WTC11 (cell line): ENCODE measurements at regions not wholly inside any gene's neighbourhood (a gene's known extent, or its start where the extent isn't known, plus 50 kb on each side); places are given as distances from the start of the nearest gene placed in this dataset.

ENCODE experiments used
- ATAC-seq: fragments of 200-7000 bp; cut with Tn5 transposase; 2 replicates; pipeline ENCODE4 v1.10.0; 2021; ENCODE audit warnings: mild to moderate bottlenecking, moderate library complexity
- CTCF ChIA-PET: fragments of 300-600 bp; sonication (Branson Sonifier 250); formaldehyde crosslinking; loops from one replicate; lab custom pipeline; 2021; ENCODE audit warnings: antibody characterized with exemption; lab: Charles Lee
- POLR2A ChIA-PET: fragments of 350-600 bp; sonication (Branson Sonifier 250); formaldehyde crosslinking; loops from one replicate; lab custom pipeline; 2021; ENCODE audit warnings: antibody characterized with exemption; lab: Charles Lee
- DNase-seq: peaks from one replicate; pipeline ENCODE4 v3.0.0; 2021; ENCODE audit warnings: low spot score
- H3K27ac Mint-ChIP-seq: 2 replicates; pipeline ENCODE4 v1.8.0; 2021; ENCODE audit warnings: mixed read lengths
- H3K27me3 Mint-ChIP-seq: 2 replicates; pipeline ENCODE4 v1.8.0; 2021; ENCODE audit warnings: low read depth, mild to moderate bottlenecking, moderate library complexity, mixed read lengths
- H3K36me3 Mint-ChIP-seq: 2 replicates; pipeline ENCODE4 v1.8.0; 2021; ENCODE audit warnings: mixed read lengths
- H3K4me1 Mint-ChIP-seq: 2 replicates; pipeline ENCODE4 v1.8.0; 2022; ENCODE audit warnings: mixed read lengths
- H3K4me3 Mint-ChIP-seq: 2 replicates; pipeline ENCODE4 v1.8.0; 2021; ENCODE audit warnings: mild to moderate bottlenecking, moderate library complexity, mixed read lengths
- H3K9me3 Mint-ChIP-seq: 2 replicates; pipeline ENCODE4 v1.8.0; 2021; ENCODE audit warnings: mixed read lengths
- ATF3 ChIP-seq: sonication (generic); formaldehyde crosslinking; conservative IDR thresholded peaks from 2 replicates; pipeline ENCODE4 v1.8.1; 2022; ENCODE audit warnings: mild to moderate bottlenecking, missing genetic modification reagents
- E2F5 ChIP-seq: sonication (generic); formaldehyde crosslinking; IDR thresholded peaks from 2 replicates; pipeline ENCODE4 v1.8.1; 2022; ENCODE audit warnings: mild to moderate bottlenecking, moderate library complexity, missing genetic modification reagents
- ELF4 ChIP-seq: sonication (generic); formaldehyde crosslinking; IDR thresholded peaks from 2 replicates; pipeline ENCODE4 v1.8.1; 2022; ENCODE audit warnings: low read depth, mild to moderate bottlenecking, moderate library complexity, missing genetic modification reagents
- EMX1 ChIP-seq: fragments of 250-450 bp; sonication (Bioruptor Pico); IDR thresholded peaks from 2 replicates; pipeline ENCODE4 v1.8.0; 2021; ENCODE audit warnings: mild to moderate bottlenecking
- ESRRA ChIP-seq: sonication (generic); formaldehyde crosslinking; IDR thresholded peaks from 2 replicates; pipeline ENCODE4 v1.8.1; 2022; ENCODE audit warnings: mild to moderate bottlenecking, missing genetic modification reagents, borderline replicate concordance
- FOXK1 ChIP-seq: sonication (generic); formaldehyde crosslinking; IDR thresholded peaks from 2 replicates; pipeline ENCODE4 v1.8.0; 2022; ENCODE audit warnings: mild to moderate bottlenecking, moderate library complexity, missing genetic modification reagents
- FOXP4 ChIP-seq: sonication (generic); formaldehyde crosslinking; IDR thresholded peaks from 2 replicates; pipeline ENCODE4 v1.8.0; 2022; ENCODE audit warnings: mild to moderate bottlenecking, missing genetic modification reagents
- HMGA2 ChIP-seq: fragments of 250-450 bp; sonication (Bioruptor Pico); IDR thresholded peaks from 2 replicates; pipeline ENCODE4 v1.4.0; 2021; ENCODE audit warnings: mild to moderate bottlenecking, moderate library complexity
- KAT7 ChIP-seq: sonication (generic); formaldehyde crosslinking; IDR thresholded peaks from 2 replicates; pipeline ENCODE4 v1.8.1; 2023; ENCODE audit warnings: missing genetic modification reagents, mild to moderate bottlenecking, borderline replicate concordance
- MLX ChIP-seq: sonication (generic); formaldehyde crosslinking; IDR thresholded peaks from 2 replicates; pipeline ENCODE4 v1.8.1; 2023; ENCODE audit warnings: mild to moderate bottlenecking, missing genetic modification reagents, moderate library complexity
- MXD4 ChIP-seq: fragments of 250-450 bp; sonication (Bioruptor Pico); IDR thresholded peaks from 2 replicates; pipeline ENCODE4 v1.8.0; 2021; ENCODE audit warnings: mild to moderate bottlenecking, moderate library complexity, borderline replicate concordance
- NR1H2 ChIP-seq: sonication (generic); formaldehyde crosslinking; IDR thresholded peaks from 2 replicates; pipeline ENCODE4 v1.9.0; 2021; ENCODE audit warnings: mild to moderate bottlenecking, moderate library complexity, missing genetic modification reagents
- NR2C2 ChIP-seq: sonication (generic); formaldehyde crosslinking; IDR thresholded peaks from 2 replicates; pipeline ENCODE4 v1.8.0; 2022; ENCODE audit warnings: mild to moderate bottlenecking, missing genetic modification reagents
- OVOL2 ChIP-seq: fragments of 250-450 bp; sonication (Bioruptor Pico); IDR thresholded peaks from 2 replicates; pipeline ENCODE4 v1.9.0; 2021; ENCODE audit warnings: mild to moderate bottlenecking, borderline replicate concordance
- RELA ChIP-seq: sonication (generic); formaldehyde crosslinking; IDR thresholded peaks from 2 replicates; pipeline ENCODE4 v1.8.1; 2022; ENCODE audit warnings: missing genetic modification reagents, mild to moderate bottlenecking, borderline replicate concordance
- SOX15 ChIP-seq: fragments of 250-450 bp; sonication (Bioruptor Pico); IDR thresholded peaks from 2 replicates; pipeline ENCODE4 v1.9.0; 2021; ENCODE audit warnings: mild to moderate bottlenecking
- SP1 ChIP-seq: sonication (generic); formaldehyde crosslinking; conservative IDR thresholded peaks from 2 replicates; pipeline ENCODE4 v1.8.1; 2022; ENCODE audit warnings: missing genetic modification reagents
- STAT6 ChIP-seq: sonication (generic); formaldehyde crosslinking; conservative IDR thresholded peaks from 2 replicates; pipeline ENCODE4 v1.8.1; 2023; ENCODE audit warnings: mild to moderate bottlenecking, low read depth, missing genetic modification reagents, moderate library complexity
- TEAD1 ChIP-seq: sonication (generic); formaldehyde crosslinking; IDR thresholded peaks from 2 replicates; pipeline ENCODE4 v1.8.0; 2022; ENCODE audit warnings: mild to moderate bottlenecking, missing genetic modification reagents
- USF1 ChIP-seq: sonication (generic); formaldehyde crosslinking; IDR thresholded peaks from 2 replicates; pipeline ENCODE4 v1.8.0; 2022; ENCODE audit warnings: mild to moderate bottlenecking, missing genetic modification reagents
- ZBTB21 ChIP-seq: sonication (generic); formaldehyde crosslinking; IDR thresholded peaks from 2 replicates; pipeline ENCODE4 v1.8.1; 2023; ENCODE audit warnings: mild to moderate bottlenecking, missing genetic modification reagents, borderline replicate concordance
- ZMAT4 ChIP-seq: fragments of 250-450 bp; sonication (Bioruptor Pico); IDR thresholded peaks from 2 replicates; pipeline ENCODE4 v1.9.0; 2021; ENCODE audit warnings: mild to moderate bottlenecking
- ZNF138 ChIP-seq: sonication (generic); formaldehyde crosslinking; conservative IDR thresholded peaks from 2 replicates; pipeline ENCODE4 v1.8.1; 2022; ENCODE audit warnings: mild to moderate bottlenecking, moderate library complexity, missing genetic modification reagents
- ZNF232 ChIP-seq: sonication (generic); formaldehyde crosslinking; IDR thresholded peaks from 2 replicates; pipeline ENCODE4 v1.8.0; 2022; ENCODE audit warnings: mild to moderate bottlenecking, missing genetic modification reagents
- ZNF263 ChIP-seq: sonication (generic); formaldehyde crosslinking; IDR thresholded peaks from 2 replicates; pipeline ENCODE4 v1.8.1; 2022; ENCODE audit warnings: low read depth, mild to moderate bottlenecking, moderate library complexity, missing genetic modification reagents
- ZNF281 ChIP-seq: sonication (generic); formaldehyde crosslinking; IDR thresholded peaks from 2 replicates; pipeline ENCODE4 v1.8.0; 2023; ENCODE audit warnings: mild to moderate bottlenecking, missing genetic modification reagents
- ZNF396 ChIP-seq: fragments of 250-450 bp; sonication (Bioruptor Pico); IDR thresholded peaks from 2 replicates; pipeline ENCODE4 v1.8.0; 2021; ENCODE audit warnings: mild to moderate bottlenecking, moderate library complexity, borderline replicate concordance
- ZNF416 ChIP-seq: fragments of 250-450 bp; sonication (Bioruptor Pico); IDR thresholded peaks from 2 replicates; pipeline ENCODE4 v1.9.0; 2021; ENCODE audit warnings: mild to moderate bottlenecking, inconsistent platforms

GRCh38 chr5:16992006-16992405, 55.9 kb upstream of the MYO10 start:
- TF ChIP-seq SOX15, result no peak
- no peak for TF ChIP-seq ZNF281 (CRISPR knock-in tag)
- no peak for TF ChIP-seq ELF4 (CRISPR knock-in tag)
- no peak for TF ChIP-seq SP1 (CRISPR knock-in tag)
- no peak for TF ChIP-seq ZNF138 (CRISPR knock-in tag)
- TF ChIP-seq E2F5, result no peak
- TF ChIP-seq ZNF396, result no peak
- TF ChIP-seq ESRRA, result no peak
- TF ChIP-seq TEAD1 (CRISPR knock-in tag), result no peak
- TF ChIP-seq ZBTB21, result no peak
- TF ChIP-seq KAT7 (CRISPR knock-in tag), result no peak
- TF ChIP-seq NR1H2 (CRISPR knock-in tag), result no peak
- TF ChIP-seq ZNF263 (CRISPR knock-in tag), result no peak
- no peak for TF ChIP-seq MXD4 (CRISPR knock-in tag)
- Mint-ChIP-seq H3K9me3 (peaks cover 9% of the 10 kb centered on the region; the same call in 1 of the 2 replicates), H3K36me3 (no peaks in the 10 kb centered on the region), H3K27me3 (peaks cover 22% of the 10 kb centered on the region), H3K27ac (no peak overlapping the region), H3K4me1 (peaks cover 16% of the 10 kb centered on the region), H3K4me3 (no peak overlapping the region)
- no peak for ATAC-seq
- ChIA-PET POLR2A (no interaction called here), CTCF (no interaction called here)
- no peak for DNase-seq

GRCh38 chr5:16992444-16992843, 56.4 kb upstream of the MYO10 start:
- Mint-ChIP-seq H3K4me3 (no peak overlapping the region), H3K27ac (no peak overlapping the region), H3K9me3 (peaks cover 9% of the 10 kb centered on the region; the same call in 1 of the 2 replicates), H3K36me3 (no peaks in the 10 kb centered on the region), H3K27me3 (peaks cover 22% of the 10 kb centered on the region), H3K4me1 (peaks cover 12% of the 10 kb centered on the region)
- ChIA-PET CTCF (no interaction called here), POLR2A (no interaction called here)
- DNase-seq (no peak), ATAC-seq (no peak)
- TF ChIP-seq MLX (CRISPR knock-in tag) (no peak), ZNF232 (CRISPR knock-in tag) (no peak), ATF3 (CRISPR knock-in tag) (no peak), FOXP4 (CRISPR knock-in tag) (no peak), ZNF416 (CRISPR knock-in tag) (no peak), ZBTB21 (no peak), FOXK1 (CRISPR knock-in tag) (no peak), RELA (no peak), HMGA2 (CRISPR knock-in tag) (no peak), EMX1 (CRISPR knock-in tag) (no peak), ZNF263 (CRISPR knock-in tag) (no peak), ZMAT4 (CRISPR knock-in tag) (no peak), OVOL2 (CRISPR knock-in tag) (no peak), ELF4 (CRISPR knock-in tag) (no peak), STAT6 (CRISPR knock-in tag) (no peak), NR2C2 (CRISPR knock-in tag) (no peak), USF1 (no peak)
